ENCODE measurements at regions not wholly inside any gene's neighbourhood (a gene's known extent, or its start where the extent isn't known, plus 50 kb on each side); places are given as distances from the start of the nearest gene placed in this dataset.
A peak's percentile ranks its signal among the peaks of the same experiment; 100 is the strongest.

- H3K27me3 ChIP-seq = no peaks in the 10 kb centered on the region
- H3K9me3 ChIP-seq = no peaks in the 10 kb centered on the region
- WGBS, 2 donors = 34 to 66% methylated on average over 1 of the region's 1 CpG
- no peak overlapping the region for H3K4me3 ChIP-seq
- TF ChIP-seq EP300 (IDR thresholded peaks at IDR 0.05) (no peak), POLR2A (IDR thresholded peaks at IDR 0.05) (no peak), CTCF (IDR thresholded peaks at IDR 0.05) (no peak)
- H3K27ac ChIP-seq = no peak overlapping the region
- H3K36me3 ChIP-seq = no peaks in the 10 kb centered on the region
- no peaks in the 10 kb centered on the region for H3K4me1 ChIP-seq
- DNase-seq (ENCODE audit: low spot score in 2 of 2) = no peak
Observed at GRCh38 chr7:113775401-113775800, 143.4 kb downstream of the PPP1R3A start.

- H3K27ac ChIP-seq = no peak overlapping the region
- no peaks in the 10 kb centered on the region for H3K36me3 ChIP-seq
- no peak overlapping the region for H3K4me3 ChIP-seq
- no peak for TF ChIP-seq POLR2A (IDR thresholded peaks at IDR 0.05)
- TF ChIP-seq CTCF (IDR thresholded peaks at IDR 0.05) = peak; percentile 23 to 54 (median 31)
- no peak for TF ChIP-seq EP300 (IDR thresholded peaks at IDR 0.05)
- DNase-seq (ENCODE audit: low spot score in 2 of 2) = no peak
- no peaks in the 10 kb centered on the region for H3K9me3 ChIP-seq
- 36 to 37% methylated on average over 3 of the region's 3 CpGs for WGBS, 2 donors
- no peaks in the 10 kb centered on the region for H3K27me3 ChIP-seq
- no peaks in the 10 kb centered on the region for H3K4me1 ChIP-seq
Observed at GRCh38 chr7:113774182-113774807, 144.5 kb downstream of the PPP1R3A start.

- Histone ChIP-seq H3K9me3 (no peaks in the 10 kb centered on the region), H3K36me3 (no peaks in the 10 kb centered on the region), H3K4me3 (no peak overlapping the region), H3K27me3 (no peaks in the 10 kb centered on the region), H3K4me1 (peaks cover 0 to 4% (median 0%) of the 10 kb centered on the region in 4 donors), H3K27ac (no peak overlapping the region)
- whole genome bisulfite sequencing, 2 donors = 93 to 96% methylated on average over 12 of the region's 12 CpGs
- TF ChIP-seq CTCF (IDR thresholded peaks at IDR 0.05) = no peak
- TF ChIP-seq POLR2A (IDR thresholded peaks at IDR 0.05) = no peak
- no peak for TF ChIP-seq EP300 (IDR thresholded peaks at IDR 0.05)
- DNase-seq (ENCODE audit: low spot score in 2 of 2) = no peak
Observed at GRCh38 chr7:113770146-113770738, 148.6 kb downstream of the PPP1R3A start.

DNA sequence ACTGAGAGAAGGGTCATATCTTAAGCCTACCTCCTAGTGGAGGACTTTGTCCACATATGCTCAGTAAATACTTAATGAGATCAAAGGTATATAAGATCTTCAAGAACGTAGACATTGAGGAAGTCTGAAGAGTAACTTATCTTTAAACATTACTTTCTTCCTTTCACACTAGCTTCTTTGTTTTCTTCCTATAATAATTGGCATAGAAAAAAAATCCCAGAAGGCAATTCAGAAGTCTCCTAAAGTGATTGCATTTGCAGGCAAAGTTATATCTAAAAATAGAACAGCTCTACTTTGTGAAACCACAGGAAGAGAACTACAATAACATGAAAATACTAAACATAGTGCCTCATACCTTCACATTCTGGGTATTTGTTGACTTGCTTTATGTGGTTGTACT is 150.4 kb downstream of the PPP1R3A start:
- Histone ChIP-seq H3K27ac (no peak overlapping the region), H3K4me1 (peaks cover 0 to 4% (median 0%) of the 10 kb centered on the region in 4 donors), H3K4me3 (no peak overlapping the region), H3K36me3 (no peaks in the 10 kb centered on the region), H3K9me3 (no peaks in the 10 kb centered on the region), H3K27me3 (no peaks in the 10 kb centered on the region)
- no peak for DNase-seq (ENCODE audit: low spot score in 2 of 2)
- WGBS, 2 donors = 8 to 17% methylated on average over 1 of the region's 1 CpG
- TF ChIP-seq EP300 (IDR thresholded peaks at IDR 0.05) = no peak
- TF ChIP-seq CTCF (IDR thresholded peaks at IDR 0.05) = no peak
- no peak for TF ChIP-seq POLR2A (IDR thresholded peaks at IDR 0.05)

- H3K4me3 ChIP-seq = no peak overlapping the region
- H3K4me1 ChIP-seq = peaks cover 0 to 4% (median 0%) of the 10 kb centered on the region in 4 donors
- no peak for TF ChIP-seq CTCF (IDR thresholded peaks at IDR 0.05)
- TF ChIP-seq POLR2A (IDR thresholded peaks at IDR 0.05) = no peak
- TF ChIP-seq EP300 (IDR thresholded peaks at IDR 0.05) = no peak
- no peaks in the 10 kb centered on the region for H3K27me3 ChIP-seq
- 49 to 58% methylated on average over 2 of the region's 2 CpGs for WGBS, 2 donors
- DNase-seq (ENCODE audit: low spot score in 2 of 2) = no peak
- no peak overlapping the region for H3K27ac ChIP-seq
- no peaks in the 10 kb centered on the region for H3K36me3 ChIP-seq
- H3K9me3 ChIP-seq = no peaks in the 10 kb centered on the region
Observed at GRCh38 chr7:113764401-113765035, 154.3 kb downstream of the PPP1R3A start.
